KMS-11 (cell line): ENCODE measurements at regions not wholly inside any gene's neighbourhood (a gene's known extent, or its start where the extent isn't known, plus 50 kb on each side); places are given as distances from the start of the nearest gene placed in this dataset.
"Not testable (repeated sequence)": the region's sequence is repeated elsewhere in the genome, so short reads cannot be mapped to it uniquely, and the experiment has no call there.

ENCODE experiments used
- H2AFZ ChIP-seq: fragments of 200-600 bp; sonication (generic); 2 replicates; pipeline ENCODE4 v1.6.1; 2016; ENCODE audit warnings: antibody characterized with exemption, mixed run types, low read depth
- H3K27ac ChIP-seq: fragments of 200-600 bp; sonication (generic); 2 replicates; pipeline ENCODE4 v1.6.1; 2016; ENCODE audit warnings: mild to moderate bottlenecking, mixed run types
- H3K27me3 ChIP-seq: fragments of 200-600 bp; sonication (generic); 2 replicates; pipeline ENCODE4 v1.6.1; 2017; ENCODE audit warnings: mild to moderate bottlenecking, low read depth, mixed run types, moderate library complexity; ENCODE audit not compliant: insufficient read depth
- H3K36me3 ChIP-seq: fragments of 200-600 bp; sonication (generic); 2 replicates; pipeline ENCODE4 v1.6.1; 2017; ENCODE audit warnings: mild to moderate bottlenecking, mixed run types; ENCODE audit not compliant: insufficient read depth
- H3K4me1 ChIP-seq: fragments of 200-600 bp; sonication (generic); 2 replicates; pipeline ENCODE4 v1.6.1; 2016; ENCODE audit warnings: mild to moderate bottlenecking, low read depth, mixed run types; ENCODE audit not compliant: poor library complexity, severe bottlenecking
- H3K4me2 ChIP-seq: fragments of 200-600 bp; sonication (generic); 2 replicates; pipeline ENCODE4 v1.7.0; 2016; ENCODE audit warnings: mild to moderate bottlenecking, mixed run types
- H3K4me3 ChIP-seq: fragments of 200-600 bp; sonication (generic); IDR thresholded peaks from 2 replicates; pipeline ENCODE4 v1.6.1; 2017; ENCODE audit warnings: low read depth, low read length, mixed read lengths; ENCODE audit not compliant: insufficient read depth
- H3K79me2 ChIP-seq: fragments of 200-600 bp; sonication (generic); 2 replicates; pipeline ENCODE4 v1.6.1; 2016; ENCODE audit warnings: low read depth, mixed run types; ENCODE audit not compliant: insufficient read depth
- H3K9ac ChIP-seq: fragments of 200-600 bp; sonication (generic); 2 replicates; pipeline ENCODE4 v1.6.1; 2016; ENCODE audit warnings: mild to moderate bottlenecking, mixed run types
- H4K20me1 ChIP-seq: fragments of 200-600 bp; sonication (generic); 2 replicates; pipeline ENCODE4 v1.6.1; 2016; ENCODE audit warnings: mild to moderate bottlenecking, mixed run types; ENCODE audit not compliant: insufficient read depth
- CTCF ChIP-seq: fragments of 200-600 bp; sonication (generic); conservative IDR thresholded peaks from 2 replicates; pipeline ENCODE4 v1.6.1; 2017; ENCODE audit warnings: low read depth, mild to moderate bottlenecking, antibody characterized with exemption, low read length, moderate library complexity, mixed read lengths

GRCh38 chr10:25831080-25831479 is 102.9 kb upstream of the MYO3A start:
- TF ChIP-seq CTCF, result no peak
- Histone ChIP-seq H3K79me2 (no peaks in the 10 kb centered on the region), H3K36me3 (no peaks in the 10 kb centered on the region), H3K4me2 (no peak overlapping the region), H3K4me1 (no peaks in the 10 kb centered on the region), H3K9ac (no peak overlapping the region), H3K27me3 (no peaks in the 10 kb centered on the region), H3K27ac (no peak overlapping the region), H4K20me1 (no peaks in the 10 kb centered on the region), H2AFZ (no peak overlapping the region), H3K4me3 (no peak overlapping the region)

- H3K27me3 ChIP-seq, result no peaks in the 10 kb centered on the region
- H3K36me3 ChIP-seq, result no peaks in the 10 kb centered on the region
- H3K79me2 ChIP-seq, result no peaks in the 10 kb centered on the region
- H3K4me2 ChIP-seq, result no peak overlapping the region
- no peak overlapping the region for H3K4me3 ChIP-seq
- no peaks in the 10 kb centered on the region for H3K4me1 ChIP-seq
- no peak overlapping the region for H2AFZ ChIP-seq
- no peaks in the 10 kb centered on the region for H4K20me1 ChIP-seq
- H3K27ac ChIP-seq, result no peak overlapping the region
- no peak for TF ChIP-seq CTCF
- no peak overlapping the region for H3K9ac ChIP-seq
Measured at GRCh38 chr10:25839683-25840082, 94.3 kb upstream of the MYO3A start.

- H3K4me3 ChIP-seq, H3K27ac ChIP-seq, H3K4me1 ChIP-seq, H3K27me3 ChIP-seq, H3K4me2 ChIP-seq, H3K36me3 ChIP-seq, H2AFZ ChIP-seq, H3K9ac ChIP-seq, H3K79me2 ChIP-seq, H4K20me1 ChIP-seq: not testable (repeated sequence)
Measured at GRCh38 chr10:25840875-25841274, 93.2 kb upstream of the MYO3A start.

GRCh38 chr10:25842146-25842545 is 91.9 kb upstream of the MYO3A start:
- TF ChIP-seq CTCF, result no peak
- Histone ChIP-seq H3K36me3 (no peaks in the 10 kb centered on the region), H3K4me1 (no peaks in the 10 kb centered on the region), H3K27me3 (no peaks in the 10 kb centered on the region), H3K9ac (no peak overlapping the region), H2AFZ (no peak overlapping the region), H3K4me3 (no peak overlapping the region), H3K4me2 (no peak overlapping the region), H3K27ac (no peak overlapping the region), H4K20me1 (no peaks in the 10 kb centered on the region), H3K79me2 (no peaks in the 10 kb centered on the region)

GRCh38 chr10:25843551-25844170 is 90.4 kb upstream of the MYO3A start:
- H3K4me3 ChIP-seq, result no peak overlapping the region
- no peak for TF ChIP-seq CTCF
- no peak overlapping the region for H3K27ac ChIP-seq
- no peaks in the 10 kb centered on the region for H3K27me3 ChIP-seq
- no peaks in the 10 kb centered on the region for H3K79me2 ChIP-seq
- no peaks in the 10 kb centered on the region for H3K4me1 ChIP-seq
- no peaks in the 10 kb centered on the region for H4K20me1 ChIP-seq
- no peak overlapping the region for H3K4me2 ChIP-seq
- H3K9ac ChIP-seq, result no peak overlapping the region
- H2AFZ ChIP-seq, result no peak overlapping the region
- H3K36me3 ChIP-seq, result no peaks in the 10 kb centered on the region

- not testable (repeated sequence) for H3K4me2 ChIP-seq, H3K27me3 ChIP-seq, H3K79me2 ChIP-seq, H3K27ac ChIP-seq, H3K4me3 ChIP-seq, H2AFZ ChIP-seq, H4K20me1 ChIP-seq, H3K4me1 ChIP-seq, H3K36me3 ChIP-seq, H3K9ac ChIP-seq
Measured at GRCh38 chr10:25844716-25845115, 89.3 kb upstream of the MYO3A start.
